AG04450 (cell line): ENCODE measurements at regions not wholly inside any gene's neighbourhood (a gene's known extent, or its start where the extent isn't known, plus 50 kb on each side); places are given as distances from the start of the nearest gene placed in this dataset.
A peak's percentile ranks its signal among the peaks of the same experiment; 100 is the strongest.

Experiments used
- CTCF ChIA-PET: fragments of 300-600, 350-600 bp; formaldehyde crosslinking; extraction: SDS; loops from one replicate; lab custom pipeline; 2022; ENCODE audit warnings: antibody characterized with exemption, inconsistent platforms; lab: Charles Lee
- POLR2A ChIA-PET: fragments of 350-600 bp; formaldehyde crosslinking; extraction: SDS; loops from one replicate; lab custom pipeline; 2021; ENCODE audit warnings: antibody characterized with exemption, inconsistent platforms; lab: Yijun Ruan, JAX
- DNase-seq: peaks from one replicate; pipeline ENCODE4 v3.0.0-alpha.2; 2011; ENCODE audit warnings: low read depth, low spot score
- H3K27ac ChIP-seq: one replicate; pipeline ENCODE4 v1.5.1; 2012; ENCODE audit warnings: low read depth, low read length, control low read depth
- H3K27me3 ChIP-seq: one replicate; pipeline ENCODE4 v1.6.0; 2012; ENCODE audit warnings: low read length; ENCODE audit not compliant: control insufficient read depth, insufficient read depth
- H3K4me3 ChIP-seq: 2 replicates; pipeline ENCODE4 v1.5.1; 2011; ENCODE audit warnings: mild to moderate bottlenecking, low read depth, low read length, control low read depth
- H3K9me3 ChIP-seq: 2 replicates; pipeline ENCODE4 v1.5.1; 2012; ENCODE audit warnings: low read length; ENCODE audit not compliant: control insufficient read depth, insufficient read depth
- CTCF ChIP-seq: IDR thresholded peaks from 2 replicates; pipeline ENCODE4 v1.5.1; 2011; ENCODE audit warnings: low read depth, low read length, control low read depth, inconsistent platforms

- H3K9me3 ChIP-seq: no peaks in the 10 kb centered on the region
- peak; percentile 50 for TF ChIP-seq CTCF
- no peak for DNase-seq
- ChIA-PET POLR2A (no interaction called here), CTCF (interaction anchor here (0.6 to 2.1 kb wide), 15 partner anchors 8 to 1371 kb away, joined by 3 to 9 read pairs (median 3); no protein-coding TSS in a partner anchor)
- no peak overlapping the region for H3K27ac ChIP-seq
- peaks cover 29% of the 10 kb centered on the region for H3K27me3 ChIP-seq
- H3K4me3 ChIP-seq: no peak overlapping the region
Observed at GRCh38 chr11:119491753-119492510, 69.0 kb upstream of the THY1 start.

GRCh38 chr11:119490253-119491006 is 67.5 kb upstream of the THY1 start:
- ChIA-PET POLR2A (no interaction called here), CTCF (interaction anchor here (1.3 to 2.1 kb wide), 3 partner anchors 44 to 618 kb away, joined by 3 to 9 read pairs (median 7); no protein-coding TSS in a partner anchor)
- no peak for TF ChIP-seq CTCF
- no peak for DNase-seq
- H3K4me3 ChIP-seq: no peak overlapping the region
- H3K27ac ChIP-seq: no peak overlapping the region
- H3K27me3 ChIP-seq: peaks cover 30% of the 10 kb centered on the region
- H3K9me3 ChIP-seq: no peaks in the 10 kb centered on the region

GRCh38 chr11:119489087-119489486 is 66.1 kb upstream of the THY1 start:
- Histone ChIP-seq H3K27me3 (peaks cover 22% of the 10 kb centered on the region), H3K9me3 (no peaks in the 10 kb centered on the region), H3K4me3 (no peak overlapping the region), H3K27ac (no peak overlapping the region)
- TF ChIP-seq CTCF: no peak
- ChIA-PET POLR2A (no interaction called here), CTCF (interaction anchor here (0.7 kb wide), 1 partner anchor 107 kb away, joined by 4 read pairs; the partner anchor contains the start of gene USP2)
- DNase-seq: no peak

- Histone ChIP-seq H3K4me3 (no peak overlapping the region), H3K27ac (no peak overlapping the region), H3K27me3 (peaks cover 22% of the 10 kb centered on the region), H3K9me3 (no peaks in the 10 kb centered on the region)
- DNase-seq: no peak
- ChIA-PET CTCF (interaction anchor here (0.7 to 1.6 kb wide), 3 partner anchors 107 to 620 kb away, joined by 4 read pairs; partner anchors contain the start of genes NECTIN1 and USP2), POLR2A (no interaction called here)
- TF ChIP-seq CTCF: no peak
Observed at GRCh38 chr11:119488256-119488995, 65.5 kb upstream of the THY1 start.
